Upper lobe of left lung (tissue), 4 donors: ENCODE measurements at regions not wholly inside any gene's neighbourhood (a gene's known extent, or its start where the extent isn't known, plus 50 kb on each side); places are given as distances from the start of the nearest gene placed in this dataset.

Experiments
- CTCF ChIP-seq, 6 experiments: fragments of 450-650 bp in 4 of 6; fragments of 200-600 bp in 2 of 6; sonication (generic) in 2 of 6; IDR thresholded peaks; one replicate each; pipeline ENCODE4 v1.5.1; 2016 to 2019; ENCODE audit warnings: antibody characterized with exemption in 6 of 6
- EP300 ChIP-seq, 4 donors: sonication (generic); formaldehyde crosslinking; IDR thresholded peaks; one replicate each; pipeline ENCODE4 v1.5.1; 2017; ENCODE audit warnings: antibody characterized with exemption in 4 of 4, control low read depth in 2 of 4
- POLR2A ChIP-seq, 4 donors: fragments of 450-650 bp; IDR thresholded peaks; one replicate each; pipeline ENCODE4 v1.5.1; 2016 to 2017; ENCODE audit warnings: antibody characterized with exemption in 4 of 4, mild to moderate bottlenecking in 2 of 4
- POLR2AphosphoS5 ChIP-seq, 2 donors: sonication (generic); formaldehyde crosslinking; IDR thresholded peaks; one replicate each; pipeline ENCODE4 v1.5.1; 2017; ENCODE audit warnings: antibody characterized with exemption in 2 of 2

GRCh38 chr1:47622776-47623556 lies 185.1 kb downstream of the FOXD2 start:
- TF ChIP-seq CTCF (IDR thresholded peaks at IDR 0.05) (no peak), POLR2A (IDR thresholded peaks at IDR 0.05) (no peak), POLR2AphosphoS5 (IDR thresholded peaks at IDR 0.05) (no peak), EP300 (IDR thresholded peaks at IDR 0.05) (no peak)
